Neural progenitor cell (in vitro differentiated cells): ENCODE measurements at regions not wholly inside any gene's neighbourhood (a gene's known extent, or its start where the extent isn't known, plus 50 kb on each side); places are given as distances from the start of the nearest gene placed in this dataset.

ENCODE experiments used
- DNase-seq: peaks from one replicate; pipeline ENCODE4 v3.0.0-alpha.2; 2016; ENCODE audit warnings: low spot score
- H2AFZ ChIP-seq: fragments of 200-600 bp; sonication (generic); replicated peaks from 2 replicates; pipeline ENCODE4 v1.6.1; 2016; ENCODE audit warnings: antibody characterized with exemption
- H3F3A ChIP-seq: fragments of 200-600 bp; sonication (generic); 2 replicates; pipeline ENCODE4 v1.6.1; 2016; ENCODE audit warnings: antibody characterized with exemption, low read depth
- H3K27ac ChIP-seq: fragments of 200-600 bp; sonication (generic); 2 replicates; pipeline ENCODE4 v1.5.1; 2016; ENCODE audit warnings: mild to moderate bottlenecking
- H3K27me3 ChIP-seq: fragments of 200-600 bp; sonication (generic); 2 replicates; pipeline ENCODE4 v1.6.1; 2016; ENCODE audit warnings: mild to moderate bottlenecking, moderate library complexity
- H3K36me3 ChIP-seq: fragments of 200-600 bp; sonication (generic); 2 replicates; pipeline ENCODE4 v1.5.1; 2016
- H3K4me1 ChIP-seq: fragments of 200-600 bp; sonication (generic); 2 replicates; pipeline ENCODE4 v1.6.1; 2016; ENCODE audit warnings: mixed run types
- H3K4me2 ChIP-seq: fragments of 200-600 bp; sonication (generic); 2 replicates; pipeline ENCODE4 v1.6.1; 2016
- H3K4me3 ChIP-seq: fragments of 200-600 bp; sonication (generic); 2 replicates; pipeline ENCODE4 v1.5.1; 2016
- H3K79me2 ChIP-seq: fragments of 200-600 bp; sonication (generic); 2 replicates; pipeline ENCODE4 v1.6.1; 2016; ENCODE audit warnings: low read depth
- H3K9ac ChIP-seq: fragments of 200-600 bp; sonication (generic); 2 replicates; pipeline ENCODE4 v1.6.1; 2016
- H3K9me3 ChIP-seq: fragments of 200-600 bp; sonication (generic); 2 replicates; pipeline ENCODE4 v1.5.1; 2016; ENCODE audit warnings: low read depth
- H4K20me1 ChIP-seq: fragments of 200-600 bp; sonication (generic); 2 replicates; pipeline ENCODE4 v1.6.1; 2016; ENCODE audit warnings: low read depth
- H3K27ac Mint-ChIP-seq: 3 replicates; pipeline ENCODE4 v1.8.0; 2021; ENCODE audit warnings: mixed read lengths
- H3K27me3 Mint-ChIP-seq: 2 replicates; pipeline ENCODE4 v1.8.0; 2022; ENCODE audit warnings: low read depth, mild to moderate bottlenecking, inconsistent platforms, moderate library complexity, mixed read lengths; ENCODE audit not compliant: insufficient read depth
- H3K36me3 Mint-ChIP-seq: 3 replicates; pipeline ENCODE4 v1.8.0; 2021; ENCODE audit warnings: mixed read lengths
- H3K4me1 Mint-ChIP-seq: 3 replicates; pipeline ENCODE4 v1.8.0; 2021; ENCODE audit warnings: mixed read lengths
- H3K4me3 Mint-ChIP-seq: 3 replicates; pipeline ENCODE4 v1.8.0; 2021; ENCODE audit warnings: mild to moderate bottlenecking, moderate library complexity, mixed read lengths
- H3K9me3 Mint-ChIP-seq: 3 replicates; pipeline ENCODE4 v1.8.0; 2020; ENCODE audit warnings: mixed read lengths
- EZH2 ChIP-seq: fragments of 200-600 bp; sonication (generic); IDR thresholded peaks from 2 replicates; pipeline ENCODE4 v1.6.1; 2017; ENCODE audit warnings: antibody characterized with exemption, mild to moderate bottlenecking, moderate library complexity
- EZH2phosphoT487 ChIP-seq: fragments of 200-600 bp; sonication (generic); IDR thresholded peaks from 2 replicates; pipeline ENCODE4 v1.6.1; 2017; ENCODE audit warnings: antibody characterized with exemption
- TF ChIP-seq, protein P1 (sequence below): fragments of 200-600 bp; sonication (generic); IDR thresholded peaks from 2 replicates; pipeline ENCODE4 v1.5.1; 2017; ENCODE audit warnings: antibody characterized with exemption, mild to moderate bottlenecking

DNA sequence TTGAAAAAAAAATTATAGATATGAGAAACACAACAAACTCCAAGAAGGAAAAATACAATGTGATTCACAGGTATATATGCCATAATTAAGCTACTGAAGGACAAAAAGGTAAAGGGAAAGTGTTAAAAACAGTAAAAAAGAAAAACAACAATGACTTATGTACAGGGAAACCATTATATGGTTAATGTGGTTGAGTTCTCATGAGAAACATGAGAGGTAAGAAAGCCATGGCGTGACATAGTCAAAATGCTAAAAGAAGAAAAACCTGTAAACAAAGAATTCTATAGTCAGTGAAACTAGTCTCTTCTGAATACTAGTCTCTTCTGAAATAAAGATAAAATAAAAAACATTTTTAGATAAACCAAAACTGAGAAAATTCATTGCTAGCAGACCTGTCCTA is 109.1 kb downstream of the NEDD1 start:
- Histone ChIP-seq H3K27ac (no peak overlapping the region), H2AFZ (no peak overlapping the region)
- H3K4me1 Mint-ChIP-seq: peaks cover 12% of the 10 kb centered on the region

DNA sequence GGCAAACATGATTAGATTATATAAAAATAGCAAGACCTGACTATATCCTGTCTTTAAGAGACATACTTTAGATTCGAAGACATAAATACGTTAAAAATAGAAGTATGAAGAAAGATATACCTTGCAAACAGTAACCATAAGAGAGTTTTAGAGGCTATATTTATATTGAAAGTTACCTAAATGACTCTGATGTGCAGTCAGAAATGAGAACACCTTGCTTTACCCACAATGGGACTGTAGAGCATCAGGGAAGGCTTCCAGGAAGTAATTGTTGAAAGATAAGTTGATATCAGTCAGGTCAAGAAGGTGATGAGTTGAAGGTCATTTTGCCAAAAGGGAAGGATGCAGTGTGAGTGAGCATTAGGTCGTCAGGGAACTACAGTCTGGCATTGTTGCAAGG is 110.2 kb downstream of the NEDD1 start:
- no peak overlapping the region for H3K4me2 ChIP-seq
- no peaks in the 10 kb centered on the region for H3K27me3 ChIP-seq
- no peak overlapping the region for H3K9ac ChIP-seq
- no peak overlapping the region for H3K27ac Mint-ChIP-seq
- H3K4me3 Mint-ChIP-seq: no peak overlapping the region
- peaks cover 6% of the 10 kb centered on the region for H3K4me1 ChIP-seq
- H3K36me3 Mint-ChIP-seq: peaks cover 11% of the 10 kb centered on the region
- H3F3A ChIP-seq: no peaks in the 10 kb centered on the region
- H2AFZ ChIP-seq: no peak overlapping the region
- peaks cover 12% of the 10 kb centered on the region for H3K9me3 ChIP-seq
- H4K20me1 ChIP-seq: no peaks in the 10 kb centered on the region
- H3K36me3 ChIP-seq: peaks cover 6% of the 10 kb centered on the region
- no peak overlapping the region for H3K27ac ChIP-seq
- TF ChIP-seq EZH2phosphoT487 (no peak), EZH2 (no peak)
- TF ChIP-seq, protein P1, sequence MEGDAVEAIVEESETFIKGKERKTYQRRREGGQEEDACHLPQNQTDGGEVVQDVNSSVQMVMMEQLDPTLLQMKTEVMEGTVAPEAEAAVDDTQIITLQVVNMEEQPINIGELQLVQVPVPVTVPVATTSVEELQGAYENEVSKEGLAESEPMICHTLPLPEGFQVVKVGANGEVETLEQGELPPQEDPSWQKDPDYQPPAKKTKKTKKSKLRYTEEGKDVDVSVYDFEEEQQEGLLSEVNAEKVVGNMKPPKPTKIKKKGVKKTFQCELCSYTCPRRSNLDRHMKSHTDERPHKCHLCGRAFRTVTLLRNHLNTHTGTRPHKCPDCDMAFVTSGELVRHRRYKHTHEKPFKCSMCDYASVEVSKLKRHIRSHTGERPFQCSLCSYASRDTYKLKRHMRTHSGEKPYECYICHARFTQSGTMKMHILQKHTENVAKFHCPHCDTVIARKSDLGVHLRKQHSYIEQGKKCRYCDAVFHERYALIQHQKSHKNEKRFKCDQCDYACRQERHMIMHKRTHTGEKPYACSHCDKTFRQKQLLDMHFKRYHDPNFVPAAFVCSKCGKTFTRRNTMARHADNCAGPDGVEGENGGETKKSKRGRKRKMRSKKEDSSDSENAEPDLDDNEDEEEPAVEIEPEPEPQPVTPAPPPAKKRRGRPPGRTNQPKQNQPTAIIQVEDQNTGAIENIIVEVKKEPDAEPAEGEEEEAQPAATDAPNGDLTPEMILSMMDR: no peak
- H3K9me3 Mint-ChIP-seq: peaks cover 44% of the 10 kb centered on the region
- DNase-seq: no peak
- H3K4me1 Mint-ChIP-seq: peaks cover 22% of the 10 kb centered on the region
- no peaks in the 10 kb centered on the region for H3K79me2 ChIP-seq
- no peak overlapping the region for H3K4me3 ChIP-seq
- H3K27me3 Mint-ChIP-seq: no peaks in the 10 kb centered on the region

More for the DNA sequence above, 109.1 kb downstream of the NEDD1 start:
- Histone ChIP-seq H4K20me1 (no peaks in the 10 kb centered on the region), H3K9ac (no peak overlapping the region), H3K4me2 (no peak overlapping the region), H3F3A (no peaks in the 10 kb centered on the region), H3K79me2 (no peaks in the 10 kb centered on the region), H3K4me1 (peaks cover 3% of the 10 kb centered on the region), H3K4me3 (no peak overlapping the region), H3K27me3 (no peaks in the 10 kb centered on the region), H3K9me3 (peaks cover 16% of the 10 kb centered on the region), H3K36me3 (peaks cover 6% of the 10 kb centered on the region)
- Mint-ChIP-seq H3K9me3 (peaks cover 46% of the 10 kb centered on the region), H3K27me3 (no peaks in the 10 kb centered on the region), H3K36me3 (peaks cover 14% of the 10 kb centered on the region), H3K4me3 (no peak overlapping the region), H3K27ac (no peak overlapping the region)
- no peak for DNase-seq
- TF ChIP-seq EZH2: no peak
- TF ChIP-seq, protein P1: no peak

DNA sequence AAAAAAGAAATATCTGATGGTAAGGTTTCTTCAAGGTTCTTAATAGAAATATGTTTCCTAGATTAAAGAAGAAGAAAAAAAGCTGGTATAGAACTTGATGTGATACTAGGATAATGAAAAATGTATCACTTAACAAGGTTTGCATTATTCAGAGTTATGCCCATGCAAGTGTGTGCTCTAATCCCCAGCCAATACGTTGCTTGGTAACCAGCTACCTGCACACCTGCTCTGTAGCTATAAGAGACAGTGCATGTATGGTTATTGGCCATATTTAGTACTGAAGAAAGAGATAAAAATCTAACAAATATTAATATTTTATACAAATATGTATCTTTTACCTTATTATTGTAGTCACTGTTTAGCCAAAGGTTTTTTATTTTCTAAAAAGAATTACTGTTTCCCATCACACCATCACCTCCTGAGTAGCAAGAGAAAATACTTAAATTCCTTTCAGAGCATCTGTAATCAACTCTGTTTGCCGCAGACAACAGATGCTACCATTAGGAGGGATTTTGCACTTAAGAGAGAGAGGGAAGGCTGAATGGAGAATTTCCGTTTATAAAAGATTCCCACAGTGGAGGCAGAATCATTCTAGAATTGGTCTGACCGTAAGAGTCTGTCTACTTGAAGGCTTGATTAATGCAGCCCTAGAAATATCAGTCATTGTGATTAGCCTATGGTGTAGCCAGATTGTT is 115.6 kb downstream of the NEDD1 start:
- Histone ChIP-seq H3K79me2 (no peaks in the 10 kb centered on the region), H3K36me3 (no peaks in the 10 kb centered on the region), H3K4me1 (peaks cover 16% of the 10 kb centered on the region), H3K9me3 (no peaks in the 10 kb centered on the region), H3K4me2 (no peak overlapping the region), H4K20me1 (no peaks in the 10 kb centered on the region), H3K27ac (no peak overlapping the region), H3K9ac (no peak overlapping the region), H3K4me3 (no peak overlapping the region), H2AFZ (peak overlapping the region; percentile 21), H3K27me3 (no peaks in the 10 kb centered on the region), H3F3A (no peaks in the 10 kb centered on the region)
- no peak for DNase-seq
- peaks cover 5% of the 10 kb centered on the region for H3K36me3 Mint-ChIP-seq
- TF ChIP-seq, protein P1: no peak
- TF ChIP-seq EZH2 (no peak), EZH2phosphoT487 (no peak)
- H3K4me3 Mint-ChIP-seq: no peak overlapping the region
- peaks cover 43% of the 10 kb centered on the region for H3K4me1 Mint-ChIP-seq
- no peak overlapping the region for H3K27ac Mint-ChIP-seq
- no peaks in the 10 kb centered on the region for H3K27me3 Mint-ChIP-seq
- peaks cover 10% of the 10 kb centered on the region for H3K9me3 Mint-ChIP-seq
